PC-3 (cell line): ENCODE measurements at regions not wholly inside any gene's neighbourhood (a gene's known extent, or its start where the extent isn't known, plus 50 kb on each side); places are given as distances from the start of the nearest gene placed in this dataset.

ENCODE experiments used
- ATAC-seq: fragments of 200-7000 bp; cut with Tn5 transposase; 2 replicates; pipeline ENCODE4 v1.9.1; 2020; ENCODE audit warnings: mild to moderate bottlenecking, moderate library complexity
- BruUV-seq: library from RNA; stranded (reverse); fragments of 400-500 nt; replicated peaks from 2 replicates; lab custom pipeline; 2021; lab: Mats Ljungman, UMichigan
- CTCF ChIA-PET: fragments of 300-600 bp; sonication (Branson Sonifier 250); formaldehyde crosslinking; loops from one replicate; lab custom pipeline; 2022; ENCODE audit warnings: antibody characterized with exemption; lab: Charles Lee
- POLR2A ChIA-PET: fragments of 300-600 bp; sonication (Branson Sonifier 250); formaldehyde crosslinking; loops from one replicate; lab custom pipeline; 2022; ENCODE audit warnings: antibody characterized with exemption; ENCODE audit not compliant: unreplicated experiment; lab: Charles Lee
- DNase-seq: peaks from one replicate; pipeline ENCODE4 v3.0.0-alpha.2; 2015
- H2AFZ ChIP-seq: fragments of 300-600 bp; sonication (generic); 2 replicates; pipeline ENCODE4 v1.6.0; 2016; ENCODE audit warnings: antibody characterized with exemption, low read length
- H3F3A ChIP-seq: fragments of 300-600 bp; sonication (generic); one replicate; pipeline ENCODE4 v1.6.0; 2017; ENCODE audit warnings: antibody characterized with exemption, low read length, control low read depth, mild to moderate bottlenecking; ENCODE audit not compliant: unreplicated experiment
- H3K27ac ChIP-seq: fragments of 300-600 bp; sonication (generic); 2 replicates; pipeline ENCODE4 v1.5.1; 2016; ENCODE audit warnings: mild to moderate bottlenecking, low read length
- H3K27me3 ChIP-seq: fragments of 300-600 bp; sonication (generic); 2 replicates; pipeline ENCODE4 v1.6.1; 2016; ENCODE audit warnings: low read length, mixed read lengths
- H3K36me3 ChIP-seq: fragments of 300-600 bp; sonication (generic); 2 replicates; pipeline ENCODE4 v1.6.1; 2016; ENCODE audit warnings: low read depth, mixed run types, low read length, mixed read lengths
- H3K4me1 ChIP-seq: fragments of 300-600 bp; sonication (generic); 2 replicates; pipeline ENCODE4 v1.5.1; 2016; ENCODE audit warnings: low read length; ENCODE audit not compliant: insufficient read depth
- H3K4me2 ChIP-seq: fragments of 300-600 bp; sonication (generic); 2 replicates; pipeline ENCODE4 v1.6.0; 2016; ENCODE audit warnings: low read length
- H3K4me3 ChIP-seq: fragments of 300-600 bp; sonication (generic); 2 replicates; pipeline ENCODE4 v1.5.1; 2016; ENCODE audit warnings: mild to moderate bottlenecking, low read length, mixed read lengths
- H3K79me2 ChIP-seq: fragments of 300-600 bp; sonication (generic); 2 replicates; pipeline ENCODE4 v1.6.1; 2017; ENCODE audit warnings: low read length, mixed read lengths
- H3K9ac ChIP-seq: fragments of 300-600 bp; sonication (generic); 2 replicates; pipeline ENCODE4 v1.6.0; 2016; ENCODE audit warnings: mild to moderate bottlenecking, low read length
- H3K9me2 ChIP-seq: fragments of 300-600 bp; sonication (generic); replicated peaks from 2 replicates; pipeline ENCODE4 v1.6.1; 2016; ENCODE audit warnings: mixed run types, low read length, mixed read lengths
- H3K9me3 ChIP-seq: fragments of 300-600 bp; sonication (generic); 2 replicates; pipeline ENCODE4 v1.6.1; 2016; ENCODE audit warnings: low read length, mixed read lengths
- H4K20me1 ChIP-seq: fragments of 300-600 bp; sonication (generic); 2 replicates; pipeline ENCODE4 v1.6.1; 2016; ENCODE audit warnings: low read length, mixed read lengths
- EZH2 ChIP-seq: fragments of 300-600 bp; sonication (generic); IDR thresholded peaks from one replicate; pipeline ENCODE4 v1.6.1; 2017; ENCODE audit warnings: antibody characterized with exemption, mild to moderate bottlenecking, low read length; ENCODE audit not compliant: unreplicated experiment
- EZH2phosphoT487 ChIP-seq: fragments of 300-600 bp; sonication (generic); IDR thresholded peaks from 2 replicates; pipeline ENCODE4 v1.6.1; 2018; ENCODE audit warnings: mild to moderate bottlenecking, antibody characterized with exemption, low read length, borderline replicate concordance
- intact Hi-C: fragments of 100-400 bp; cut with micrococcal nuclease; formaldehyde crosslinking; loops from 2 replicates; pipeline ENCODE4 v1.9.0; 2023
- TF ChIP-seq, protein P1 (sequence below): fragments of 300-600 bp; sonication (generic); conservative IDR thresholded peaks from 2 replicates; pipeline ENCODE4 v1.5.1; 2017; ENCODE audit warnings: antibody characterized with exemption, low read depth, mild to moderate bottlenecking, low read length

DNA sequence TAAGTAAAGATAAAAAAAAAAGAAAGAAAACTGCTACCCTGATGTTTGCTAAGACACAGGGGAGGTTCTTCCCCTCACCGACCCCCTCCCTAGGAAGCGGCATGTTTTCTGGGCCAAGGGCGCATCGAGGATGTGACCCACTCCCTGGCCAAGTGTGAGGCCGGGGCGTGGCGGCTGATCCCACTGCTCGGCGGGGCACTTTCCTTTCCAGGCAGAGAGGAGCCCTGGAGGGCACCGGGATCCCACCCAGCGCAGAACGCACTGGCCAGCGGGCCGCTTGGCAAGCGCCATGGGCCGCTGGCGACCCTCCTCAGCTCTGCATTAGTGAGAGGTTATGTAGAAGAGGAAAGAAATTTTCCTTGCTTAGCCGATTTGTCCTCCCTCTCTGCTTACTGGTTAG, 93.4 kb downstream of the ZNF736 start:
- ChIA-PET POLR2A (no interaction called here), CTCF (no interaction called here)
- Histone ChIP-seq H3K4me3 (no peak overlapping the region), H3K27ac (no peak overlapping the region), H3K9ac (no peak overlapping the region), H3K4me1 (no peaks in the 10 kb centered on the region), H3K27me3 (no peaks in the 10 kb centered on the region), H3K79me2 (no peaks in the 10 kb centered on the region), H3K9me2 (no peaks in the 10 kb centered on the region), H4K20me1 (no peaks in the 10 kb centered on the region), H3K4me2 (no peak overlapping the region), H3K9me3 (no peaks in the 10 kb centered on the region), H3K36me3 (no peaks in the 10 kb centered on the region), H2AFZ (no peak overlapping the region), H3F3A (no peaks in the 10 kb centered on the region)
- intact Hi-C loops = no loop called here
- no peak for ATAC-seq
- DNase-seq = no peak
- no TSS peak for BruUV-seq
- TF ChIP-seq EZH2 = no peak
- TF ChIP-seq, protein P1, sequence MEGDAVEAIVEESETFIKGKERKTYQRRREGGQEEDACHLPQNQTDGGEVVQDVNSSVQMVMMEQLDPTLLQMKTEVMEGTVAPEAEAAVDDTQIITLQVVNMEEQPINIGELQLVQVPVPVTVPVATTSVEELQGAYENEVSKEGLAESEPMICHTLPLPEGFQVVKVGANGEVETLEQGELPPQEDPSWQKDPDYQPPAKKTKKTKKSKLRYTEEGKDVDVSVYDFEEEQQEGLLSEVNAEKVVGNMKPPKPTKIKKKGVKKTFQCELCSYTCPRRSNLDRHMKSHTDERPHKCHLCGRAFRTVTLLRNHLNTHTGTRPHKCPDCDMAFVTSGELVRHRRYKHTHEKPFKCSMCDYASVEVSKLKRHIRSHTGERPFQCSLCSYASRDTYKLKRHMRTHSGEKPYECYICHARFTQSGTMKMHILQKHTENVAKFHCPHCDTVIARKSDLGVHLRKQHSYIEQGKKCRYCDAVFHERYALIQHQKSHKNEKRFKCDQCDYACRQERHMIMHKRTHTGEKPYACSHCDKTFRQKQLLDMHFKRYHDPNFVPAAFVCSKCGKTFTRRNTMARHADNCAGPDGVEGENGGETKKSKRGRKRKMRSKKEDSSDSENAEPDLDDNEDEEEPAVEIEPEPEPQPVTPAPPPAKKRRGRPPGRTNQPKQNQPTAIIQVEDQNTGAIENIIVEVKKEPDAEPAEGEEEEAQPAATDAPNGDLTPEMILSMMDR = no peak
- no peak for TF ChIP-seq EZH2phosphoT487
